GM23338 (cell line): ENCODE measurements at regions not wholly inside any gene's neighbourhood (a gene's known extent, or its start where the extent isn't known, plus 50 kb on each side); places are given as distances from the start of the nearest gene placed in this dataset.

Source experiments
- ATAC-seq: fragments of 200-7000 bp; cut with Tn5 transposase; 3 replicates; pipeline ENCODE4 v1.9.1; 2020
- DNase-seq: peaks from one replicate; pipeline ENCODE4 v3.0.0-alpha.2; 2015; ENCODE audit warnings: low spot score
- H2AFZ ChIP-seq: fragments of 200-600 bp; sonication (generic); 2 replicates; pipeline ENCODE4 v1.8.0; 2016; ENCODE audit warnings: antibody characterized with exemption, mild to moderate bottlenecking, moderate library complexity
- H3F3A ChIP-seq: fragments of 200-600 bp; sonication (generic); replicated peaks from 2 replicates; pipeline ENCODE4 v1.8.0; 2017; ENCODE audit warnings: antibody characterized with exemption, mixed run types, low read depth
- H3K27ac ChIP-seq: fragments of 200-600 bp; sonication (generic); 2 replicates; pipeline ENCODE4 v1.6.1; 2016; ENCODE audit warnings: low read depth
- H3K27me3 ChIP-seq: fragments of 200-600 bp; sonication (generic); 2 replicates; pipeline ENCODE4 v1.8.0; 2016; ENCODE audit warnings: mild to moderate bottlenecking, mixed run types, moderate library complexity; ENCODE audit not compliant: insufficient read depth
- H3K36me3 ChIP-seq: fragments of 200-600 bp; sonication (generic); 2 replicates; pipeline ENCODE4 v1.8.0; 2016; ENCODE audit warnings: mild to moderate bottlenecking; ENCODE audit not compliant: insufficient read depth
- H3K4me1 ChIP-seq: fragments of 200-600 bp; sonication (generic); 2 replicates; pipeline ENCODE4 v1.8.0; 2016; ENCODE audit warnings: mild to moderate bottlenecking, moderate library complexity; ENCODE audit not compliant: insufficient read depth
- H3K4me2 ChIP-seq: fragments of 200-600 bp; sonication (generic); 2 replicates; pipeline ENCODE4 v1.7.1; 2017; ENCODE audit warnings: mixed run types
- H3K4me3 ChIP-seq: fragments of 200-600 bp; sonication (generic); 2 replicates; pipeline ENCODE4 v1.6.1; 2016; ENCODE audit warnings: mixed run types
- H3K79me2 ChIP-seq: fragments of 200-600 bp; sonication (generic); replicated peaks from 2 replicates; pipeline ENCODE4 v1.8.0; 2017; ENCODE audit warnings: mild to moderate bottlenecking; ENCODE audit not compliant: insufficient read depth
- H3K9me2 ChIP-seq: fragments of 200-600 bp; sonication (generic); 2 replicates; pipeline ENCODE4 v1.8.0; 2017; ENCODE audit not compliant: insufficient read depth
- H4K20me1 ChIP-seq: fragments of 200-600 bp; sonication (generic); replicated peaks from 2 replicates; pipeline ENCODE4 v1.8.0; 2017; ENCODE audit warnings: mild to moderate bottlenecking; ENCODE audit not compliant: insufficient read depth
- H3K27ac Mint-ChIP-seq: 2 replicates; pipeline ENCODE4 v1.8.0; 2020; ENCODE audit warnings: inconsistent platforms, mild to moderate bottlenecking, moderate library complexity, mixed read lengths
- H3K27me3 Mint-ChIP-seq: 3 replicates; pipeline ENCODE4 v1.8.0; 2022; ENCODE audit warnings: low read depth, mild to moderate bottlenecking, moderate library complexity, mixed read lengths, inconsistent platforms; ENCODE audit not compliant: insufficient read depth, poor library complexity
- H3K36me3 Mint-ChIP-seq: 3 replicates; pipeline ENCODE4 v1.8.0; 2021; ENCODE audit warnings: low read depth, mild to moderate bottlenecking, inconsistent platforms, moderate library complexity, mixed read lengths
- H3K4me1 Mint-ChIP-seq: 3 replicates; pipeline ENCODE4 v1.8.0; 2020; ENCODE audit warnings: mild to moderate bottlenecking, inconsistent platforms, mixed read lengths
- H3K4me3 Mint-ChIP-seq: 3 replicates; pipeline ENCODE4 v1.8.0; 2021; ENCODE audit warnings: moderate library complexity, mild to moderate bottlenecking, inconsistent platforms, mixed read lengths
- H3K9me3 Mint-ChIP-seq: 3 replicates; pipeline ENCODE4 v1.8.0; 2020; ENCODE audit warnings: moderate library complexity, mild to moderate bottlenecking, inconsistent platforms, mixed read lengths
- CREB1 ChIP-seq: fragments of 250-450 bp; sonication (Bioruptor Pico); IDR thresholded peaks from 2 replicates; pipeline ENCODE4 v1.5.0; 2020; ENCODE audit warnings: low read depth, mild to moderate bottlenecking, moderate library complexity
- CTCF ChIP-seq, 2 experiments: fragments of 200-600 bp in 1 of 2; sonication (generic) in 1 of 2; conservative IDR thresholded peaks; 2 replicates each; pipeline versions ENCODE4 v1.5.1 to v1.6.1; 2016 to 2017; ENCODE audit warnings: antibody characterized with exemption in 2 of 2, low read depth in 2 of 2, mild to moderate bottlenecking in 2 of 2, moderate library complexity in 1 of 2
- EZH2 ChIP-seq: fragments of 200-600 bp; sonication (generic); IDR thresholded peaks from one replicate; pipeline ENCODE4 v1.8.0; 2017; ENCODE audit warnings: antibody characterized with exemption, mild to moderate bottlenecking, low read depth; ENCODE audit not compliant: unreplicated experiment
- EZH2phosphoT487 ChIP-seq: fragments of 200-600 bp; sonication (generic); IDR thresholded peaks from one replicate; pipeline ENCODE4 v1.8.1; 2018; ENCODE audit warnings: antibody characterized with exemption; ENCODE audit not compliant: unreplicated experiment
- JUNB ChIP-seq: IDR thresholded peaks from one replicate; pipeline ENCODE4 v1.6.1; 2016; ENCODE audit warnings: antibody characterized with exemption; ENCODE audit not compliant: unreplicated experiment
- NANOG ChIP-seq: IDR thresholded peaks from 2 replicates; pipeline ENCODE4 v1.6.1; 2016; ENCODE audit warnings: antibody characterized with exemption, borderline replicate concordance
- POLR2AphosphoS5 ChIP-seq: IDR thresholded peaks from 2 replicates; pipeline ENCODE4 v1.6.1; 2016; ENCODE audit warnings: antibody characterized with exemption, low read depth
- REST ChIP-seq: IDR thresholded peaks from one replicate; pipeline ENCODE4 v1.6.1; 2018; ENCODE audit warnings: antibody characterized with exemption; ENCODE audit not compliant: unreplicated experiment
- STAT1 ChIP-seq: IDR thresholded peaks from one replicate; pipeline ENCODE4 v1.6.1; 2016; ENCODE audit warnings: antibody characterized with exemption; ENCODE audit not compliant: unreplicated experiment
- ZNF114 ChIP-seq: fragments of 250-450 bp; sonication (Bioruptor Pico); IDR thresholded peaks from 2 replicates; pipeline ENCODE4 v1.5.0; 2020; ENCODE audit warnings: mild to moderate bottlenecking, moderate library complexity
- ZNF331 ChIP-seq: fragments of 250-450 bp; sonication (Bioruptor Pico); IDR thresholded peaks from 2 replicates; pipeline ENCODE4 v1.5.0; 2020; ENCODE audit warnings: low read depth, mild to moderate bottlenecking, moderate library complexity
- ZNF462 ChIP-seq: fragments of 250-450 bp; sonication (Bioruptor Pico); IDR thresholded peaks from 2 replicates; pipeline ENCODE4 v1.5.0; 2020; ENCODE audit warnings: mild to moderate bottlenecking, moderate library complexity
- TF ChIP-seq, protein P1 (sequence below): IDR thresholded peaks from 2 replicates; pipeline ENCODE4 v1.6.1; 2016; ENCODE audit warnings: antibody characterized with exemption

DNA sequence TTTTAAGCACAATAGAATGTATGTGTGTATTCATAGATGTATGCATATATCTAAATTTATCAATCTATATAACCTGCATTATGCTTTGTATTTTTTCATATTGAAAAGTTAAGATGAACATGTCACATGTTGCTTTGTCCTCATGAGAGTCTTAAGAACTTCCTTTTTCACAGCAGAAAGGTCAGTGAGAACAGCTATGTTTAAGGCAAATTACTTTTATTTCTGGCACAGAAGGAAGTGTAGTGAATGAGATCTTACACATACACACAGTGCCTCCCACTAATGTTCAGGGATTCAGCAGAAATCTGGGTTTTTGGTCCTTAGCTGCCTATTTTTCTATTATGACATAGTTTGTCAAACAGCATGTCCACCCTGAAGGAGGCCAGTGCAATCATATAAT, 134.8 kb downstream of the TMEM26 start:
- DNase-seq = no peak
- no peak for TF ChIP-seq EZH2
- TF ChIP-seq ZNF331 (CRISPR knock-in tag) = no peak
- TF ChIP-seq JUNB = no peak
- no peak for TF ChIP-seq STAT1
- no peak for TF ChIP-seq EZH2phosphoT487
- no peak for TF ChIP-seq REST
- TF ChIP-seq, protein P1, sequence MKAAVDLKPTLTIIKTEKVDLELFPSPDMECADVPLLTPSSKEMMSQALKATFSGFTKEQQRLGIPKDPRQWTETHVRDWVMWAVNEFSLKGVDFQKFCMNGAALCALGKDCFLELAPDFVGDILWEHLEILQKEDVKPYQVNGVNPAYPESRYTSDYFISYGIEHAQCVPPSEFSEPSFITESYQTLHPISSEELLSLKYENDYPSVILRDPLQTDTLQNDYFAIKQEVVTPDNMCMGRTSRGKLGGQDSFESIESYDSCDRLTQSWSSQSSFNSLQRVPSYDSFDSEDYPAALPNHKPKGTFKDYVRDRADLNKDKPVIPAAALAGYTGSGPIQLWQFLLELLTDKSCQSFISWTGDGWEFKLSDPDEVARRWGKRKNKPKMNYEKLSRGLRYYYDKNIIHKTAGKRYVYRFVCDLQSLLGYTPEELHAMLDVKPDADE = no peak
- TF ChIP-seq CTCF (conservative IDR thresholded peaks at IDR 0.05; ENCODE audit: low read depth in 2 of 2) = no peak
- no peak for TF ChIP-seq ZNF114
- TF ChIP-seq ZNF462 (CRISPR knock-in tag) = no peak
- no peak for TF ChIP-seq NANOG
- TF ChIP-seq CREB1 (CRISPR knock-in tag) = no peak
- no peak for TF ChIP-seq POLR2AphosphoS5
- Histone ChIP-seq H4K20me1 (no peaks in the 10 kb centered on the region), H3K27me3 (no peaks in the 10 kb centered on the region), H3K36me3 (no peaks in the 10 kb centered on the region), H3K4me2 (no peak overlapping the region), H2AFZ (no peak overlapping the region), H3K4me3 (no peak overlapping the region), H3F3A (no peaks in the 10 kb centered on the region), H3K27ac (no peak overlapping the region), H3K79me2 (no peaks in the 10 kb centered on the region), H3K9me2 (no peaks in the 10 kb centered on the region), H3K4me1 (no peaks in the 10 kb centered on the region)
- Mint-ChIP-seq H3K4me1 (no peaks in the 10 kb centered on the region), H3K27me3 (no peaks in the 10 kb centered on the region), H3K36me3 (no peaks in the 10 kb centered on the region), H3K9me3 (no peaks in the 10 kb centered on the region), H3K4me3 (no peak overlapping the region), H3K27ac (no peak overlapping the region)
- no peak for ATAC-seq
